Trophoblast cell (in vitro differentiated cells and primary cell): ENCODE measurements at regions not wholly inside any gene's neighbourhood (a gene's known extent, or its start where the extent isn't known, plus 50 kb on each side); places are given as distances from the start of the nearest gene placed in this dataset.

Experiments used
- DNase-seq, 2 donors: peaks; one replicate each; pipeline ENCODE4 v3.0.0-alpha.2; 2016
- H2AFZ ChIP-seq: 2 replicates; pipeline ENCODE4 v1.6.1; 2013; ENCODE audit warnings: low read length, moderate library complexity, mild to moderate bottlenecking; ENCODE audit not compliant: insufficient read depth, poor library complexity
- H2AK5ac ChIP-seq: 2 replicates; pipeline ENCODE4 v1.6.1; 2013; ENCODE audit warnings: mild to moderate bottlenecking, low read length
- H2BK120ac ChIP-seq: 2 replicates; pipeline ENCODE4 v1.6.1; 2013; ENCODE audit warnings: low read length, mild to moderate bottlenecking, moderate library complexity; ENCODE audit not compliant: insufficient read depth, poor library complexity
- H2BK12ac ChIP-seq: 2 replicates; pipeline ENCODE4 v1.6.1; 2013; ENCODE audit warnings: mild to moderate bottlenecking, low read length, moderate library complexity
- H2BK5ac ChIP-seq: 2 replicates; pipeline ENCODE4 v1.6.1; 2013; ENCODE audit warnings: low read length, low read depth, moderate library complexity, mild to moderate bottlenecking; ENCODE audit not compliant: poor library complexity
- H3K14ac ChIP-seq: 2 replicates; pipeline ENCODE4 v1.6.1; 2013; ENCODE audit warnings: mild to moderate bottlenecking, low read length
- H3K18ac ChIP-seq: 2 replicates; pipeline ENCODE4 v1.6.1; 2013; ENCODE audit warnings: mild to moderate bottlenecking, low read length
- H3K23ac ChIP-seq: 2 replicates; pipeline ENCODE4 v1.6.1; 2013; ENCODE audit warnings: low read length
- H3K27ac ChIP-seq: 2 replicates; pipeline ENCODE4 v1.5.1; 2013; ENCODE audit warnings: low read depth, mild to moderate bottlenecking, inconsistent platforms, low read length, moderate library complexity
- H3K27me3 ChIP-seq: 2 replicates; pipeline ENCODE4 v1.6.1; 2013; ENCODE audit warnings: inconsistent platforms, mild to moderate bottlenecking, low read length, moderate library complexity; ENCODE audit not compliant: insufficient read depth
- H3K36me3 ChIP-seq, 2 experiments: 1 replicate in 1 of 2; 2 replicates in 1 of 2; pipeline ENCODE4 v1.6.1; 2013; ENCODE audit warnings: low read length in 2 of 2, mild to moderate bottlenecking in 2 of 2, moderate library complexity in 1 of 2; ENCODE audit not compliant: insufficient read depth in 2 of 2, control insufficient read depth in 1 of 2
- H3K4ac ChIP-seq: 2 replicates; pipeline ENCODE4 v1.6.1; 2013; ENCODE audit warnings: low read depth, mild to moderate bottlenecking, low read length, moderate library complexity
- H3K4me1 ChIP-seq, 2 experiments: 1 replicate in 1 of 2; 2 replicates in 1 of 2; pipeline ENCODE4 v1.6.1; 2013; ENCODE audit warnings: low read length in 2 of 2, mild to moderate bottlenecking in 2 of 2, moderate library complexity in 1 of 2; ENCODE audit not compliant: insufficient read depth in 2 of 2, control insufficient read depth in 1 of 2
- H3K4me2 ChIP-seq: 2 replicates; pipeline ENCODE4 v1.6.1; 2013; ENCODE audit warnings: inconsistent platforms, mild to moderate bottlenecking, low read length, moderate library complexity
- H3K4me3 ChIP-seq: 2 replicates; pipeline ENCODE4 v1.5.1; 2013; ENCODE audit warnings: mild to moderate bottlenecking, low read depth, low read length, inconsistent platforms
- H3K79me1 ChIP-seq: one replicate; pipeline ENCODE4 v1.6.1; 2013; ENCODE audit warnings: low read length
- H3K79me2 ChIP-seq: 2 replicates; pipeline ENCODE4 v1.6.1; 2013; ENCODE audit warnings: low read length, mild to moderate bottlenecking; ENCODE audit not compliant: control insufficient read depth, insufficient read depth, poor library complexity
- H3K9ac ChIP-seq: 2 replicates; pipeline ENCODE4 v1.6.1; 2013; ENCODE audit warnings: mild to moderate bottlenecking, low read length
- H3K9me3 ChIP-seq: 2 replicates; pipeline ENCODE4 v1.6.1; 2013; ENCODE audit warnings: low read depth, mild to moderate bottlenecking, control low read depth, inconsistent platforms, low read length; ENCODE audit not compliant: insufficient read depth
- H4K12ac ChIP-seq: 2 replicates; pipeline ENCODE4 v1.6.1; 2013; ENCODE audit warnings: low read depth, mild to moderate bottlenecking, low read length, moderate library complexity
- H4K8ac ChIP-seq: 2 replicates; pipeline ENCODE4 v1.6.1; 2013; ENCODE audit warnings: low read depth, mild to moderate bottlenecking, low read length, moderate library complexity
- H4K91ac ChIP-seq: one replicate; pipeline ENCODE4 v1.6.1; 2013; ENCODE audit warnings: low read depth, mild to moderate bottlenecking, low read length, moderate library complexity
- whole genome bisulfite sequencing: extraction: QIAGEN DNeasy Blood & Tissue Kit; methylation state at CpG from one replicate; pipeline ENCODE4 v1.1.7; 2013; ENCODE audit warnings: missing lambda C conversion rate; ENCODE audit not compliant: insufficient read length, insufficient coverage; ENCODE audit errors: extremely low coverage; 5-methylcytosine and 5-hydroxymethylcytosine counted together

GRCh38 chr6:164409309-164410009 is 899.9 kb downstream of the C6orf118 start:
- Histone ChIP-seq H3K14ac (no peak overlapping the region), H3K79me1 (no peaks in the 10 kb centered on the region), H2AFZ (no peak overlapping the region), H3K4ac (no peak overlapping the region), H3K9ac (no peak overlapping the region), H4K12ac (no peak overlapping the region), H3K23ac (no peak overlapping the region), H3K9me3 (no peaks in the 10 kb centered on the region), H3K4me1 (peaks cover 0 to 4% of the 10 kb centered on the region in 2 experiments), H3K4me2 (no peak overlapping the region), H3K4me3 (no peak overlapping the region), H3K18ac (no peak overlapping the region), H2AK5ac (no peak overlapping the region), H2BK12ac (no peak overlapping the region), H3K79me2 (no peaks in the 10 kb centered on the region), H3K27ac (no peak overlapping the region), H3K36me3 (no peaks in the 10 kb centered on the region), H2BK120ac (no peak overlapping the region), H3K27me3 (no peaks in the 10 kb centered on the region), H4K91ac (no peak overlapping the region), H4K8ac (no peak overlapping the region), H2BK5ac (no peak overlapping the region)
- no CpG with 5 or more reads among the region's 8 CpGs for WGBS
- DNase-seq: no peak

- H3K14ac ChIP-seq: no peak overlapping the region
- H3K4me1 ChIP-seq: peaks cover 0 to 4% of the 10 kb centered on the region in 2 experiments
- H3K4ac ChIP-seq: no peak overlapping the region
- DNase-seq: no peak
- no peaks in the 10 kb centered on the region for H3K27me3 ChIP-seq
- H3K18ac ChIP-seq: no peak overlapping the region
- H3K27ac ChIP-seq: no peak overlapping the region
- no peak overlapping the region for H2BK120ac ChIP-seq
- H2BK5ac ChIP-seq: no peak overlapping the region
- no peak overlapping the region for H4K12ac ChIP-seq
- no peak overlapping the region for H4K8ac ChIP-seq
- no peak overlapping the region for H3K23ac ChIP-seq
- H2BK12ac ChIP-seq: no peak overlapping the region
- H3K36me3 ChIP-seq: no peaks in the 10 kb centered on the region
- H3K4me3 ChIP-seq: no peak overlapping the region
- H3K4me2 ChIP-seq: no peak overlapping the region
- H3K9me3 ChIP-seq: no peaks in the 10 kb centered on the region
- no peak overlapping the region for H2AFZ ChIP-seq
- H2AK5ac ChIP-seq: no peak overlapping the region
- no peaks in the 10 kb centered on the region for H3K79me1 ChIP-seq
- H3K79me2 ChIP-seq: no peaks in the 10 kb centered on the region
- WGBS: no CpG with 5 or more reads among the region's 5 CpGs
- H4K91ac ChIP-seq: no peak overlapping the region
- no peak overlapping the region for H3K9ac ChIP-seq
Observed at GRCh38 chr6:164408868-164409267, 900.5 kb downstream of the C6orf118 start.

- Histone ChIP-seq H3K14ac (no peak overlapping the region), H3K9me3 (no peaks in the 10 kb centered on the region), H3K79me2 (no peaks in the 10 kb centered on the region), H3K4ac (no peak overlapping the region), H2BK12ac (no peak overlapping the region), H3K4me2 (no peak overlapping the region), H2BK120ac (no peak overlapping the region), H2BK5ac (no peak overlapping the region), H3K27ac (no peak overlapping the region), H3K9ac (no peak overlapping the region), H3K4me3 (no peak overlapping the region), H3K23ac (no peak overlapping the region), H4K8ac (no peak overlapping the region), H3K4me1 (peaks cover 0 to 4% of the 10 kb centered on the region in 2 experiments), H3K36me3 (no peaks in the 10 kb centered on the region), H3K27me3 (no peaks in the 10 kb centered on the region), H4K12ac (no peak overlapping the region), H3K79me1 (no peaks in the 10 kb centered on the region), H2AK5ac (no peak overlapping the region), H3K18ac (no peak overlapping the region), H2AFZ (no peak overlapping the region), H4K91ac (no peak overlapping the region)
- no CpG with 5 or more reads among the region's 4 CpGs for WGBS
- DNase-seq: no peak
Observed at GRCh38 chr6:164404812-164405488, 904.5 kb downstream of the C6orf118 start.

DNA sequence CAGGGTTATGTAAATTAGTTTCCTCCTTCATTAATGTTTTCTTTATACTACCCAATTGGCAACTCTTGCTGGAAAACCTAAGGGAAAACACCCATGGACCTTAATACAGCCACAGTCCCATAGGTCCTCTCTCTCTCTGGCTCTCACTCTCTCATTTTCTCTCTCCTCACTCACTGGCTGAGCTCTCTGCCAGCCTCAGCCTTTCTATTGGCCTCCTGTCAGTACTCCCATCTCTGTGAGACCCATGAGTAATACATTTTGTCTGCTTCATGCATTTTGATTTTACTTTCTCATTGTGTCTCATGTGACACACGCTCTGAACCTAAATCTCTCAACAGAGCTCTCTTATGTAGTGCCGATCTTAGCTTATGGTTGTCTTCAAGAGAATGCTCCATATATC is 907.5 kb downstream of the C6orf118 start:
- Histone ChIP-seq H3K14ac (no peak overlapping the region), H3K23ac (no peak overlapping the region), H4K91ac (no peak overlapping the region), H2AFZ (no peak overlapping the region), H3K9me3 (no peaks in the 10 kb centered on the region), H4K8ac (no peak overlapping the region), H3K36me3 (no peaks in the 10 kb centered on the region), H3K4me3 (no peak overlapping the region), H3K9ac (no peak overlapping the region), H3K27ac (no peak overlapping the region), H3K4me1 (no peaks in the 10 kb centered on the region), H2AK5ac (no peak overlapping the region), H3K79me1 (no peaks in the 10 kb centered on the region), H3K18ac (no peak overlapping the region), H2BK12ac (no peak overlapping the region), H3K4me2 (no peak overlapping the region), H3K4ac (no peak overlapping the region), H3K27me3 (no peaks in the 10 kb centered on the region), H2BK120ac (no peak overlapping the region), H3K79me2 (no peaks in the 10 kb centered on the region), H2BK5ac (no peak overlapping the region), H4K12ac (no peak overlapping the region)
- no peak for DNase-seq
- no CpG with 5 or more reads among the region's 2 CpGs for WGBS
